HepG2 (cell line): ENCODE measurements at regions not wholly inside any gene's neighbourhood (a gene's known extent, or its start where the extent isn't known, plus 50 kb on each side); places are given as distances from the start of the nearest gene placed in this dataset.
"Not testable (repeated sequence)": the region's sequence is repeated elsewhere in the genome, so short reads cannot be mapped to it uniquely, and the experiment has no call there.

Experiments used
- ATAC-seq: fragments of 200-7000 bp; cut with Tn5 transposase; 3 replicates; pipeline ENCODE4 v1.9.1; 2020; ENCODE audit warnings: mild to moderate bottlenecking, moderate library complexity
- BruUV-seq: library from RNA; stranded (reverse); fragments of 400-500 nt; replicated peaks from 2 replicates; lab custom pipeline; 2021; lab: Mats Ljungman, UMichigan
- CTCF ChIA-PET: fragments of 300-600 bp; formaldehyde crosslinking; extraction: SDS; loops from one replicate; lab custom pipeline; 2021; ENCODE audit warnings: low total read pairs, inconsistent platforms, low intra/inter-chr PET ratio; lab: Yijun Ruan, JAX
- POLR2A ChIA-PET: fragments of 350-600 bp; sonication (Branson Sonifier 250); formaldehyde crosslinking; loops from one replicate; lab custom pipeline; 2020; ENCODE audit warnings: antibody characterized with exemption, inconsistent platforms; lab: Yijun Ruan, JAX
- DNase-seq: peaks from one replicate; pipeline ENCODE4 v3.0.0-alpha.2; 2015; ENCODE audit warnings: low spot score
- FAIRE-seq: peaks from 3 replicates; lab custom pipeline; 2011; peaks lifted over from hg19 to GRCh38; lab: Jason Lieb, UNC
- H2AFZ ChIP-seq: one replicate; pipeline ENCODE4 v1.6.1; 2011; ENCODE audit warnings: low read length, inconsistent platforms
- H3K27ac ChIP-seq: fragments of 300-600 bp; 3 replicates; pipeline ENCODE4 v1.8.0; 2011; ENCODE audit warnings: mixed run types, mild to moderate bottlenecking, mixed read lengths, low read length, inconsistent platforms; ENCODE audit not compliant: insufficient read depth; ENCODE audit errors: extremely low read length
- H3K27me3 ChIP-seq, 2 experiments: fragments of 200-600 bp in 1 of 2; 2 replicates in 1 of 2; 3 replicates in 1 of 2; pipeline versions ENCODE4 v1.6.0 to v1.8.0; 2011; ENCODE audit warnings: low read length in 2 of 2, mild to moderate bottlenecking in 2 of 2, moderate library complexity in 2 of 2, inconsistent platforms in 1 of 2; ENCODE audit not compliant: insufficient read depth in 2 of 2, control insufficient read depth in 1 of 2
- H3K36me3 ChIP-seq, 2 experiments: fragments of 200-600 bp in 1 of 2; replicated peaks in 1 of 2; 2 replicates in 1 of 2; 3 replicates in 1 of 2; pipeline versions ENCODE4 v1.5.1 to v1.8.0; 2011; ENCODE audit warnings: low read length in 2 of 2, inconsistent platforms in 1 of 2; ENCODE audit not compliant: insufficient read depth in 2 of 2, control insufficient read depth in 1 of 2
- H3K4me1 ChIP-seq: 2 replicates; pipeline ENCODE4 v1.5.1; 2012; ENCODE audit warnings: low read length, inconsistent platforms; ENCODE audit not compliant: insufficient read depth
- H3K4me2 ChIP-seq: 2 replicates; pipeline ENCODE4 v1.6.0; 2011; ENCODE audit warnings: low read depth, low read length, inconsistent platforms
- H3K4me3 ChIP-seq, 3 experiments: fragments of 200-600 bp in 1 of 3; sonication (generic), shearing (Covaris generic) in 1 of 3; replicated peaks in 1 of 3; 2 replicates each; pipeline ENCODE4 v1.5.1; 2011 to 2016; ENCODE audit warnings: low read length in 3 of 3, inconsistent platforms in 2 of 3, low read depth in 2 of 3, mild to moderate bottlenecking in 2 of 3, control low read depth in 1 of 3, mixed read lengths in 1 of 3; ENCODE audit not compliant: insufficient read depth in 1 of 3
- H3K79me2 ChIP-seq: one replicate; pipeline ENCODE4 v1.6.1; 2011; ENCODE audit warnings: low read length, inconsistent platforms; ENCODE audit not compliant: insufficient read depth
- H3K9ac ChIP-seq: 2 replicates; pipeline ENCODE4 v1.6.0; 2011; ENCODE audit warnings: mild to moderate bottlenecking, low read depth, low read length, inconsistent platforms; ENCODE audit not compliant: insufficient read depth
- H3K9me3 ChIP-seq: 2 replicates; pipeline ENCODE4 v1.5.1; 2012; ENCODE audit warnings: mild to moderate bottlenecking, low read length
- H4K20me1 ChIP-seq: 2 replicates; pipeline ENCODE4 v1.6.0; 2011; ENCODE audit warnings: inconsistent platforms, mild to moderate bottlenecking, low read length, moderate library complexity; ENCODE audit not compliant: insufficient read depth
- ESRRA ChIP-seq: sonication (generic); formaldehyde crosslinking; IDR thresholded peaks from 2 replicates; pipeline ENCODE4 v1.5.1; 2020; ENCODE audit warnings: mild to moderate bottlenecking, low read depth, missing genetic modification reagents
- PRMT3 ChIP-seq: sonication (generic); formaldehyde crosslinking; IDR thresholded peaks from 2 replicates; pipeline ENCODE4 v1.8.1; 2022; ENCODE audit warnings: low read depth, mild to moderate bottlenecking, moderate library complexity, missing genetic modification reagents, borderline replicate concordance
- ZC3H4 ChIP-seq: sonication (generic); formaldehyde crosslinking; IDR thresholded peaks from 2 replicates; pipeline ENCODE4 v1.4.0; 2020; ENCODE audit warnings: missing genetic modification reagents, borderline replicate concordance
- ZNF30 ChIP-seq: sonication (generic); formaldehyde crosslinking; IDR thresholded peaks from 2 replicates; pipeline ENCODE4 v1.5.0; 2020; ENCODE audit warnings: mild to moderate bottlenecking, missing genetic modification reagents
- ZNF570 ChIP-seq: sonication (generic); formaldehyde crosslinking; IDR thresholded peaks from 2 replicates; pipeline ENCODE4 v1.4.0; 2020; ENCODE audit warnings: mild to moderate bottlenecking, missing genetic modification reagents, borderline replicate concordance
- WGBS: methylation state at CpG from one replicate; pipeline ENCODE4 v1.1.6; 2017; ENCODE audit warnings: low lambda C conversion rate; 5-methylcytosine and 5-hydroxymethylcytosine counted together
- in situ Hi-C: cut with HindIII; loops from 2 replicates; pipeline ENCODE4 v1.10.0; 2017; ENCODE audit warnings: low pct_unique_long_range_greater_than_20kb; ENCODE audit not compliant: extremely low pct_ligation_motif_present
- intact Hi-C: fragments of 100-400 bp; cut with micrococcal nuclease; formaldehyde crosslinking; loops from one replicate; pipeline ENCODE4 v1.10.0; 2022; ENCODE audit not compliant: unreplicated experiment
- TF ChIP-seq, protein P1 (sequence below): fragments of 450-650 bp; IDR thresholded peaks from 2 replicates; pipeline ENCODE4 v1.6.1; 2016

DNA sequence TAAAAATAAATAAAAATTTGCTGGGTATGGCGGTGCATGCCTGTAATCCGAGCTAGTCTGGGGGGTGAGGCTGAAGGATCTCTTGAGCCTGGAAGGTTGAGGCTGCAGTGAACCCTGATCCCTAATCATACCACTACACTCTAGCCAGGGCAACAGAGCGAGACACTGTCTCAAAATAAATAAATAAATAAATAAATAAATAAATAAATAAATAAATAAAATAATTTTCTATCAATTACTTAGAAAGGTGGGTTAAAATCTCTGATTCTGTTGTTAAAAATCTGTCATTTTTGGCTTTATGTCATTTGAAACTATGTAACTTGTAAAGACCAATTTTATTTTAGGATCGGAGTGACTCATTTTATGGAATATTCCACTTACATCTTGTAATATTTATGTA is 958.6 kb downstream of the NXPH1 start:
- in situ Hi-C loops: no loop called here
- H3K4me1 ChIP-seq: no peaks in the 10 kb centered on the region
- no peaks in the 10 kb centered on the region for H3K79me2 ChIP-seq
- FAIRE-seq: no peak
- ChIA-PET CTCF (no interaction called here), POLR2A (no interaction called here)
- H3K9me3 ChIP-seq: peaks cover 72% of the 10 kb centered on the region
- H4K20me1 ChIP-seq: no peaks in the 10 kb centered on the region
- no peak for DNase-seq
- H3K27me3 ChIP-seq: no peaks in the 10 kb centered on the region
- TF ChIP-seq ESRRA (CRISPR knock-in tag) (no peak), ZNF30 (CRISPR knock-in tag) (no peak)
- H3K36me3 ChIP-seq: no peaks in the 10 kb centered on the region
- no peak overlapping the region for H3K4me3 ChIP-seq
- H3K27ac ChIP-seq: no peak overlapping the region
- intact Hi-C loops: no loop called here
- H3K9ac ChIP-seq: no peak overlapping the region
- no peak overlapping the region for H2AFZ ChIP-seq
- 20% methylated on average over 4 of the region's 4 CpGs for WGBS
- no peak overlapping the region for H3K4me2 ChIP-seq
- ATAC-seq: no peak
- BruUV-seq: no TSS peak

DNA sequence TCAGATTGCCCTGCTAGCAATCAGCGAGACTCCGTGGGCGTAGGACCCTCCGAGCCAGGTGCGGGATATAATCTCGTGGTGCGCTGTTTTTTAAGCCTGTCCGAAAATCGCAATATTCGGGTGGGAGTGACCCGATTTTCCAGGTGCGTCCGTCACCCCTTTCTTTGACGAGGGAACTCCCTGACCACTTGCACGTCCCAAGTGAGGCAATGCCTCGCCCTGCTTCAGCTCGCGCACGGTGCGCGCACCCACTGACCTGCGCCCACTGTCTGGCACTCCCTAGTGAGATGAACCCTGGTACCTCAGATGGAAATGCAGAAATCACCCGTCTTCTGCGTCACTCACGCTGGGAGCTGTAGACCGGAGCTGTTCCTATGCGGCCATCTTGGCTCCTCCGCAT is 971.0 kb downstream of the NXPH1 start:
- H3K4me3 ChIP-seq, DNase-seq, H3K36me3 ChIP-seq, H3K27me3 ChIP-seq, FAIRE-seq, in situ Hi-C loops, H3K9ac ChIP-seq, ATAC-seq, H3K27ac ChIP-seq, H3K4me2 ChIP-seq, H2AFZ ChIP-seq, intact Hi-C loops, H3K79me2 ChIP-seq, POLR2A ChIA-PET, CTCF ChIA-PET, H3K4me1 ChIP-seq, H4K20me1 ChIP-seq, BruUV-seq: not testable (repeated sequence)
- WGBS: 72% methylated on average over 23 of the region's 28 CpGs
- H3K9me3 ChIP-seq: peaks cover 39% of the 10 kb centered on the region

DNA sequence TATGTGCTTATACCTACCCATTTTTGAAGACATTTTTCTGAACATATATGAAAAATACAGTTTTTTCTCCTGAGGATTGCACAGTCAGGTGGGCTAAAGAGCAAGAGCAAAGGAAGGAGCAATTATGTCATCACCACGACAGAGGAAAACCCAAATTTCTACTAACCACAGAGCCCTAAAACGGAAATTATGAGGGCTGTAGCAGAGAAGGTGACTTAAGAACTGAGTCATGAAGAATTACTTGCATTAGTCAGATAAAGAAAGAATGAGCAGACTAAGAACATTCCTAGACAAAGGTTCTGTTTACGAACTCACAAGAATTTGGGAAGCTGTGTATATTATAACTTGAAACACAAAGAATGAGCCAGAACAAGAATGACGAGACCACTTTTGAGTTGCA is 974.4 kb downstream of the NXPH1 start:
- ATAC-seq (no peak), DNase-seq (no peak), FAIRE-seq (no peak)
- intact Hi-C loops (no loop called here), in situ Hi-C loops (no loop called here)
- no peaks in the 10 kb centered on the region for H3K36me3 ChIP-seq
- H4K20me1 ChIP-seq: no peaks in the 10 kb centered on the region
- no peak overlapping the region for H3K4me2 ChIP-seq
- TF ChIP-seq PRMT3 (CRISPR knock-in tag) (no peak), ZC3H4 (CRISPR knock-in tag) (no peak), ZNF570 (CRISPR knock-in tag) (no peak)
- TF ChIP-seq, protein P1, sequence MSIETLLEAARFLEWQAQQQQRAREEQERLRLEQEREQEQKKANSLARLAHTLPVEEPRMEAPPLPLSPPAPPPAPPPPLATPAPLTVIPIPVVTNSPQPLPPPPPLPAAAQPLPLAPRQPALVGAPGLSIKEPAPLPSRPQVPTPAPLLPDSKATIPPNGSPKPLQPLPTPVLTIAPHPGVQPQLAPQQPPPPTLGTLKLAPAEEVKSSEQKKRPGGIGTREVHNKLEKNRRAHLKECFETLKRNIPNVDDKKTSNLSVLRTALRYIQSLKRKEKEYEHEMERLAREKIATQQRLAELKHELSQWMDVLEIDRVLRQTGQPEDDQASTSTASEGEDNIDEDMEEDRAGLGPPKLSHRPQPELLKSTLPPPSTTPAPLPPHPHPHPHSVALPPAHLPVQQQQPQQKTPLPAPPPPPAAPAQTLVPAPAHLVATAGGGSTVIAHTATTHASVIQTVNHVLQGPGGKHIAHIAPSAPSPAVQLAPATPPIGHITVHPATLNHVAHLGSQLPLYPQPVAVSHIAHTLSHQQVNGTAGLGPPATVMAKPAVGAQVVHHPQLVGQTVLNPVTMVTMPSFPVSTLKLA: no peak
- no peaks in the 10 kb centered on the region for H3K27me3 ChIP-seq
- H3K4me1 ChIP-seq: no peaks in the 10 kb centered on the region
- H3K4me3 ChIP-seq: no peak overlapping the region
- CTCF ChIA-PET: no interaction called here
- no TSS peak for BruUV-seq
- H3K27ac ChIP-seq: no peak overlapping the region
- H2AFZ ChIP-seq: no peak overlapping the region
- WGBS: 1% methylated on average over 4 of the region's 4 CpGs
- H3K79me2 ChIP-seq: no peaks in the 10 kb centered on the region
- H3K9ac ChIP-seq: no peak overlapping the region
- H3K9me3 ChIP-seq: peaks cover 53% of the 10 kb centered on the region
- POLR2A ChIA-PET: no interaction called here
